Keratinocyte (primary cell): ENCODE measurements at regions not wholly inside any gene's neighbourhood (a gene's known extent, or its start where the extent isn't known, plus 50 kb on each side); places are given as distances from the start of the nearest gene placed in this dataset.

ENCODE experiments used
- CTCF ChIP-seq, 3 experiments: IDR thresholded peaks in 1 of 3; conservative IDR thresholded peaks in 1 of 3; optimal IDR thresholded peaks in 1 of 3; 2 replicates in 2 of 3; 3 replicates in 1 of 3; pipeline versions ENCODE3 to v1.5.1; 2011; ENCODE audit warnings: low read length in 3 of 3, mild to moderate bottlenecking in 3 of 3, moderate library complexity in 2 of 3, control low read depth in 1 of 3, inconsistent platforms in 1 of 3; ENCODE audit not compliant: insufficient read depth in 2 of 3; ENCODE audit errors: extremely low read depth in 1 of 3
- EZH2 ChIP-seq: IDR thresholded peaks from one replicate; pipeline ENCODE4 v1.6.1; 2012; ENCODE audit warnings: inconsistent platforms, mild to moderate bottlenecking, low read length, moderate library complexity

- TF ChIP-seq CTCF (optimal IDR thresholded peaks at IDR 0.05 in 1 of 3, IDR thresholded peaks at IDR 0.05 in 1 of 3, conservative IDR thresholded peaks at IDR 0.05 in 1 of 3; ENCODE audit: extremely low read depth in 1 of 3, insufficient read depth in 2 of 3, low read length in 3 of 3) = no peak
- TF ChIP-seq EZH2 = no peak
Observed at GRCh38 chr3:147210676-147211075, 195.7 kb downstream of the ZIC4 start.
